ENCODE measurements at regions not wholly inside any gene's neighbourhood (a gene's known extent, or its start where the extent isn't known, plus 50 kb on each side); places are given as distances from the start of the nearest gene placed in this dataset.
A peak's percentile ranks its signal among the peaks of the same experiment; 100 is the strongest.

- DNase-seq = no peak
- ChIA-PET CTCF (no interaction called here), POLR2A (no interaction called here)
- Histone ChIP-seq H3K9me3 (ENCODE audit: control insufficient read depth in 2 of 3, low read length in 3 of 3) (no peaks in the 10 kb centered on the region), H3K4me1 (ENCODE audit: control insufficient read depth in 2 of 2, insufficient read depth in 2 of 2, low read length in 2 of 2) (no peaks in the 10 kb centered on the region), H3K36me3 (ENCODE audit: control insufficient read depth in 2 of 3, insufficient read depth in 3 of 3, low read length in 3 of 3) (no peaks in the 10 kb centered on the region), H3K27me3 (ENCODE audit: control insufficient read depth in 2 of 2, insufficient read depth in 2 of 2, low read length in 2 of 2) (no peaks in the 10 kb centered on the region), H3K4me3 (ENCODE audit: low read length) (no peak overlapping the region), H3K27ac (ENCODE audit: low read depth, low read length) (no peak overlapping the region)
- no peak overlapping the region for H3K4me3 Mint-ChIP-seq
- H3K27ac Mint-ChIP-seq = no peak overlapping the region
- peaks cover 0 to 17% (median 0%) of the 10 kb centered on the region in 5 donors for H3K27me3 Mint-ChIP-seq
- no peak for ATAC-seq
- intact Hi-C loops (cut with micrococcal nuclease) = loop anchor here in 1 of 2 donors (5.0 kb wide), 1 partner anchor 1960 kb away; no protein-coding TSS in a partner anchor
- H3K36me3 Mint-ChIP-seq = no peaks in the 10 kb centered on the region
- H3K4me1 Mint-ChIP-seq = no peaks in the 10 kb centered on the region
- H3K9me3 Mint-ChIP-seq = peaks cover 0 to 2% (median 0%) of the 10 kb centered on the region in 11 donors
Measured at GRCh38 chr16:80081846-80082245, 458.9 kb upstream of the DYNLRB2 start.

- no peak overlapping the region for H3K27ac ChIP-seq (ENCODE audit: low read depth, low read length)
- no peak overlapping the region for H3K4me3 ChIP-seq (ENCODE audit: low read length)
- CTCF ChIA-PET = no interaction called here
- H3K27me3 Mint-ChIP-seq = peaks cover 0 to 18% (median 0%) of the 10 kb centered on the region in 5 donors
- no peaks in the 10 kb centered on the region for H3K4me1 ChIP-seq (ENCODE audit: control insufficient read depth in 2 of 2, insufficient read depth in 2 of 2, low read length in 2 of 2)
- no peak overlapping the region for H3K4me3 Mint-ChIP-seq
- H3K36me3 Mint-ChIP-seq = no peaks in the 10 kb centered on the region
- no peaks in the 10 kb centered on the region for H3K4me1 Mint-ChIP-seq
- H3K9me3 Mint-ChIP-seq = peaks cover 0 to 2% (median 0%) of the 10 kb centered on the region in 11 donors
- no peaks in the 10 kb centered on the region for H3K9me3 ChIP-seq (ENCODE audit: control insufficient read depth in 2 of 3, low read length in 3 of 3)
- ATAC-seq (no peak), DNase-seq (no peak)
- no peak overlapping the region for H3K27ac Mint-ChIP-seq
- POLR2A ChIA-PET = no interaction called here
- no peaks in the 10 kb centered on the region for H3K27me3 ChIP-seq (ENCODE audit: control insufficient read depth in 2 of 2, insufficient read depth in 2 of 2, low read length in 2 of 2)
- intact Hi-C loops (cut with micrococcal nuclease) = loop anchor here in 1 of 2 donors (5.0 kb wide), 1 partner anchor 1958 kb away; no protein-coding TSS in a partner anchor
- no peaks in the 10 kb centered on the region for H3K36me3 ChIP-seq (ENCODE audit: control insufficient read depth in 2 of 3, insufficient read depth in 3 of 3, low read length in 3 of 3)
Measured at GRCh38 chr16:80080287-80080851, 460.4 kb upstream of the DYNLRB2 start.

GRCh38 chr16:80079072-80079471, 461.7 kb upstream of the DYNLRB2 start:
- Mint-ChIP-seq H3K27me3 (peaks cover 0 to 18% (median 0%) of the 10 kb centered on the region in 5 donors), H3K4me1 (no peaks in the 10 kb centered on the region), H3K36me3 (no peaks in the 10 kb centered on the region), H3K4me3 (no peak overlapping the region), H3K9me3 (peaks cover 0 to 2% (median 0%) of the 10 kb centered on the region in 11 donors), H3K27ac (no peak overlapping the region)
- no peak overlapping the region for H3K4me3 ChIP-seq (ENCODE audit: low read length)
- ChIA-PET CTCF (no interaction called here), POLR2A (no interaction called here)
- intact Hi-C loops (cut with micrococcal nuclease) = no loop called here
- no peak overlapping the region for H3K27ac ChIP-seq (ENCODE audit: low read depth, low read length)
- DNase-seq (no peak), ATAC-seq (no peak)
- no peaks in the 10 kb centered on the region for H3K27me3 ChIP-seq (ENCODE audit: control insufficient read depth in 2 of 2, insufficient read depth in 2 of 2, low read length in 2 of 2)
- H3K36me3 ChIP-seq (ENCODE audit: control insufficient read depth in 2 of 3, insufficient read depth in 3 of 3, low read length in 3 of 3) = no peaks in the 10 kb centered on the region
- no peaks in the 10 kb centered on the region for H3K9me3 ChIP-seq (ENCODE audit: control insufficient read depth in 2 of 3, low read length in 3 of 3)
- H3K4me1 ChIP-seq (ENCODE audit: control insufficient read depth in 2 of 2, insufficient read depth in 2 of 2, low read length in 2 of 2) = no peaks in the 10 kb centered on the region

- CTCF ChIA-PET = no interaction called here
- peaks cover 0 to 18% (median 0%) of the 10 kb centered on the region in 5 donors for H3K27me3 Mint-ChIP-seq
Measured at GRCh38 chr16:80077696-80078095, 463.1 kb upstream of the DYNLRB2 start.

GRCh38 chr16:80074329-80074728, 466.5 kb upstream of the DYNLRB2 start:
- peaks cover 0 to 3% (median 0%) of the 10 kb centered on the region in 5 donors for H3K36me3 Mint-ChIP-seq
- DNase-seq (no peak), ATAC-seq (no peak)
- H3K36me3 ChIP-seq (ENCODE audit: control insufficient read depth in 2 of 3, insufficient read depth in 3 of 3, low read length in 3 of 3) = no peaks in the 10 kb centered on the region
- H3K9me3 Mint-ChIP-seq = peaks cover 0 to 4% (median 0%) of the 10 kb centered on the region in 11 donors
- H3K4me1 ChIP-seq (ENCODE audit: control insufficient read depth in 2 of 2, insufficient read depth in 2 of 2, low read length in 2 of 2) = no peaks in the 10 kb centered on the region
- CTCF ChIA-PET = no interaction called here
- no peaks in the 10 kb centered on the region for H3K9me3 ChIP-seq (ENCODE audit: control insufficient read depth in 2 of 3, low read length in 3 of 3)
- POLR2A ChIA-PET = no interaction called here
- H3K27ac ChIP-seq (ENCODE audit: low read depth, low read length) = no peak overlapping the region
- intact Hi-C loops (cut with micrococcal nuclease) = no loop called here
- H3K4me3 ChIP-seq (ENCODE audit: low read length) = no peak overlapping the region
- H3K4me1 Mint-ChIP-seq = no peaks in the 10 kb centered on the region
- H3K27ac Mint-ChIP-seq = no peak overlapping the region
- no peaks in the 10 kb centered on the region for H3K27me3 ChIP-seq (ENCODE audit: control insufficient read depth in 2 of 2, insufficient read depth in 2 of 2, low read length in 2 of 2)
- H3K27me3 Mint-ChIP-seq = peaks cover 0 to 14% (median 10%) of the 10 kb centered on the region in 5 donors
- H3K4me3 Mint-ChIP-seq = no peak overlapping the region

More at GRCh38 chr16:80077696-80078095, 463.1 kb upstream of the DYNLRB2 start:
- Mint-ChIP-seq H3K27ac (no peak overlapping the region), H3K9me3 (peaks cover 0 to 2% (median 0%) of the 10 kb centered on the region in 11 donors), H3K4me1 (no peaks in the 10 kb centered on the region), H3K4me3 (no peak overlapping the region), H3K36me3 (no peaks in the 10 kb centered on the region)
- no peak overlapping the region for H3K27ac ChIP-seq (ENCODE audit: low read depth, low read length)
- DNase-seq = no peak
- H3K36me3 ChIP-seq (ENCODE audit: control insufficient read depth in 2 of 3, insufficient read depth in 3 of 3, low read length in 3 of 3) = no peaks in the 10 kb centered on the region
- H3K4me3 ChIP-seq (ENCODE audit: low read length) = no peak overlapping the region
- ATAC-seq = no peak
- H3K4me1 ChIP-seq (ENCODE audit: control insufficient read depth in 2 of 2, insufficient read depth in 2 of 2, low read length in 2 of 2) = no peaks in the 10 kb centered on the region
- no peaks in the 10 kb centered on the region for H3K9me3 ChIP-seq (ENCODE audit: control insufficient read depth in 2 of 3, low read length in 3 of 3)
- intact Hi-C loops (cut with micrococcal nuclease) = no loop called here
- H3K27me3 ChIP-seq (ENCODE audit: control insufficient read depth in 2 of 2, insufficient read depth in 2 of 2, low read length in 2 of 2) = no peaks in the 10 kb centered on the region
- POLR2A ChIA-PET = no interaction called here

- ChIA-PET CTCF (no interaction called here), POLR2A (no interaction called here)
- no peak for DNase-seq
- Histone ChIP-seq H3K9me3 (ENCODE audit: control insufficient read depth in 2 of 3, low read length in 3 of 3) (no peaks in the 10 kb centered on the region), H3K4me1 (ENCODE audit: control insufficient read depth in 2 of 2, insufficient read depth in 2 of 2, low read length in 2 of 2) (no peaks in the 10 kb centered on the region), H3K4me3 (ENCODE audit: low read length) (no peak overlapping the region), H3K27ac (ENCODE audit: low read depth, low read length) (no peak overlapping the region), H3K36me3 (ENCODE audit: control insufficient read depth in 2 of 3, insufficient read depth in 3 of 3, low read length in 3 of 3) (no peaks in the 10 kb centered on the region), H3K27me3 (ENCODE audit: control insufficient read depth in 2 of 2, insufficient read depth in 2 of 2, low read length in 2 of 2) (no peaks in the 10 kb centered on the region)
- H3K27ac Mint-ChIP-seq = peak overlapping the region in 1 of 9 donors; percentile 59
- peaks cover 0 to 3% (median 0%) of the 10 kb centered on the region in 5 donors for H3K36me3 Mint-ChIP-seq
- H3K27me3 Mint-ChIP-seq = peaks cover 0 to 12% (median 11%) of the 10 kb centered on the region in 5 donors
- intact Hi-C loops (cut with micrococcal nuclease) = no loop called here
- H3K4me3 Mint-ChIP-seq = no peak overlapping the region
- no peaks in the 10 kb centered on the region for H3K4me1 Mint-ChIP-seq
- H3K9me3 Mint-ChIP-seq = peaks cover 0 to 10% (median 0%) of the 10 kb centered on the region in 11 donors
- ATAC-seq = no peak
Measured at GRCh38 chr16:80071964-80072456, 468.8 kb upstream of the DYNLRB2 start.

All from naive thymus-derived CD4-positive, alpha-beta T cell (primary cell).